ENCODE measurements at regions not wholly inside any gene's neighbourhood (a gene's known extent, or its start where the extent isn't known, plus 50 kb on each side); places are given as distances from the start of the nearest gene placed in this dataset.

DNA sequence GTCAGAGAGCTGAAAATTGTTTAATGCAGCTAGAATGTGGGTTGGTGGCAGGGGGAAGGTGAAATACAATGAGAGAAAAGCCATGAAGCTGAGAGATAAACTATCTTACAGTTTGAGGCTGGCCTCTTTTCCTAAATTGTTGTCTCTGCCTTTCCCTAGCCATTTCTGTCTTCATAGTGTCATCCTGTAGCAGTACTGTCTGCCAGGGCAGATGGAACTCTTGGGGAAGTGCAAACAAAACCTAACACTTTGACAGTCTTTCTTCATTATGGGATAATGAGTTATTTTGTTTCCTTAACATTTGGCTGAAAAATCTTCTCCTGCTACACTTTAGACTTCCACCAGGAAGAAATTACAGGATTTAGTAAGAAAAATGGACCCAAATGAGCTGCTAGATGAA is 197.8 kb upstream of the ARX start:
- DNase-seq, result no peak

DNA sequence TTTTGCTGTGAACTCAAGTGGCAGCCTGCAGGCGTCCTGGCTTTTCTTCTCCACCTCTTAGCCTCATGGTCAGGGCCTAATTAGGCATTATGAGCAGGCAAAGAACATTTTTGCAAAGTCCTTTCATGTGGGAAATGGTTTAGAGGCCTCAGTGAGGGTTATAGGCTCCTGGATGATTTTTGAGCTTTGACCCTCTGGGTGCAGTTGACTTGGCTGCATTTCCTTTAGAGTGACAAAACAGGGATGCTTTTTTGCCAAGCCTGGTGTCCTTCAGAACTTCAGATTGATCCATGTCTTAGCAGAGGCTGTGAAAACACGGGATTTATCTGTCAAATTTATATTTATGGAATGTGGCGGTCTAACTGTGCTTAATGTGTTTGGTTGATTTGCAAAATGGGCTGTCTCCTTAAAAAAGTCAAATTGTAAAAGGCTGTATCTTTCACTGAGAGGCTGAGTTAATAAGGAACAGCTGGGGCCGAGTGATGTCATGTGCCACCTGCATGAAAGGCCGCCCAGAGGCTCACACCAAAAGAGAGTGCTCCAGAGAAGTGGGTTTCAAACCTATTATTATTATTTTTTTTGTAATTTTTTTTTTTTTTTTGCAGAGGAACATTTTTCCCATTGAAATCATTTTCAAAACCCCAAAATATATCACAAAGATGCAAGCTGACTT is 192.2 kb upstream of the ARX start:
- DNase-seq, result no peak

DNA sequence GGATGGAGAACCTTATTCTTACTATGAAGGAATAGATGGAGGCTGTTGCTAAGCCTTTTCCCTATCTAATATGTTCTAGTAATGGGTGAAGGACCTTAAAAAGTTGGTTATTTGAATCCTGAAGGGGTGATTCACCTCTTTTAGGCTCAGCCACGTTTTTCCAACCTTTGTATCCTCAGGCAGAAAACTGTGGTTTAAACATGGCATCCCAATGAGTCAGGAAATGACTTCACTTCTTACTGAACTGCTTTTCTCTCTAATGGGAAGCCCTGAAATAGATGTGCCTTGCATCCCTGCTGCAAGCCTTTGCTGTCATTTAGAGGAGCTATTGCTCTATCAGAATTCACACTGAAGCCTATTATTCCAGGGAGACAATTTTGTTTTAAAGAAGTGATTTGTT is 191.0 kb upstream of the ARX start:
- no peak for DNase-seq

DNA sequence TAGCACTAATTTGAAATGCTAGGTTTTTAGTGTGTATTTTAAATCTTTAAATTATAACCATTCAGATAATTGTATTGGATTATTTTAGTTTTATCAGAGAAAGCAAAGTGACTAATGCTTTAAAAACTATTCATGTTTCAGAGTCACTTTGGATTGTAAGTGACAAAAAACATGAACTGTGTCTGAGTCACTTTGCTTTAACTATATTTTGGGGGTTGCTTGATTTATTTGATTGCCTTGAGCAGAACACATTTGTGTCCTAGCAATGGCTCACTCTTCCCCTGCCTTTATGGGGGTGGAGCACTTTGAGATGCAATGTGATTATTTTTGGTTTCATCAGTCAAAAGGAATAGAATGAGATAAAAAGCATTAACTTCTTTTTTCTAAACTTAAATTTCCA is 188.4 kb upstream of the ARX start:
- DNase-seq, result no peak

DNA sequence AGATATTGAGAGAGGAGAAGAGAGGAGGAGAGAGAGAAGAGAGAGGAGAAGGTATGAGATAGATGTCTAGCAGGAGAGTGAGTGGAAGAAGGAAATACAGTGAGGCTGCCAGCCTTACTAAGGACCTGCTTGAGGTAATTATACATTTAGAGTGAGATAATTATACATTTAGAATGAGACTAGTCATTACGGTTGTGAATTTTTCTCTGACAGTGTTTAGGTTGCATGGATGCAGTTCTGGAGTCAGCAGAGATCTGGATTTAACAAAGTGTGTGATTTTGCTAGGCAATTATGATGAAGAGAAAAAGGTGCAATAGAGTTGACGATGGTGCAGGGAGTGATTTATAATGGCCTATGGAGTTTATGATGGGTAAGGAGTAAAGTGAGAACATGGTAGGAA is 187.1 kb upstream of the ARX start:
- DNase-seq, result no peak

DNA sequence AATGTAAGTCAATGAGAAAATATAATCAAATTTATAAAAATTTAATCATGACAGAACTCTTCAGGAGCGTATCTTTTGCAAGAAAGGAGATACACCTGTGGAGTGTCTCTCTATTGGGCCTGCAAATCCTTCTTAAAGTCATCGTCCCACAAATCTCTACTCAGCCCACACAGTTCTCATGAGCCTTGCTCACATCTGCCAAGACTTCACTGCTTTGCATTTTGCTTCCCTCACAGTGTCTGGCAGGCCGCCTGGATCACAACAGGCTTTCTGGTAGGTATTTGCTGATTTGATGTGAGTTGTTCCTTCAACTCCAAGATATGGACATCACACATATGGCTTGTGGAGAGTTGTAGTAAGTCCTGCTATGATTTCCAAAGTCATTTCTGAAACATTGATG is 183.1 kb upstream of the ARX start:
- DNase-seq, result no peak

DNA sequence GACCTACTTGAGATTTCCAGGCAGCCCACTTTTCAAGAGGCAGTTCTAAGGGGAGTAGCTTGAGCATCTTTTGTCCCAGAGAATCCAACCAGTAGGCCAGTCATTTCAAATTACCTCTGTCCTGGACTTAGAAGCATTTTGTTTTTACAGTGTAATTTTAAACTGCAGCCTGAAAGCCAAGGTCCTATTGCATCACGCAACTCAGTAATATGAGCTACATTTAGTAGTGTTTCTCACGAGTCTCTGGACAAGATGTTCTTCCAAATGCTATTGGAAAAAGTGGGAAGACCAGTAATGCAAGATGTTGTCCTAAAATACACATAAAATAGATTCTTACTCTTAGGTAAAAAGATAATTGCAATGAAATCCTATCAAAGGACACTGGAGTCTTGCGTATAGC is 182.5 kb upstream of the ARX start:
- no peak for DNase-seq

DNA sequence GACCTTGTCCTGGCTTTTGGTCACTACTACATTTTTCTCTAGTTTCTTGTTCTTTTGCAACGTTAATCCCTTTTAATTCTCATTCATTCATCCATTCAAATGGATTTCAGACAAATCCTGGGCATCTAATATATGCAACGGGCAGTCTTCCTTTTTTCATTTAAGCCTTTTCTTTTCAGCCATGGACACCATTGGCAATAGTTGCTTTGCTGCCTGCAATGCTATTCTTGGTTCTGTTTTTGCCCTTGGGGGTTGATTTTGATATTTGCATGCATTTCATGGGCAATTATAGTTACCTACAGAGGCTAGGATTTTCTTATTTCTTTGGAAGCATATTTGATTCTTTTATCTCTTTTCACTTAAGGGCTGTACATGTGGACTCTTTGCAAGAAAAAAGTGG is 180.5 kb upstream of the ARX start:
- no peak for DNase-seq

DNA sequence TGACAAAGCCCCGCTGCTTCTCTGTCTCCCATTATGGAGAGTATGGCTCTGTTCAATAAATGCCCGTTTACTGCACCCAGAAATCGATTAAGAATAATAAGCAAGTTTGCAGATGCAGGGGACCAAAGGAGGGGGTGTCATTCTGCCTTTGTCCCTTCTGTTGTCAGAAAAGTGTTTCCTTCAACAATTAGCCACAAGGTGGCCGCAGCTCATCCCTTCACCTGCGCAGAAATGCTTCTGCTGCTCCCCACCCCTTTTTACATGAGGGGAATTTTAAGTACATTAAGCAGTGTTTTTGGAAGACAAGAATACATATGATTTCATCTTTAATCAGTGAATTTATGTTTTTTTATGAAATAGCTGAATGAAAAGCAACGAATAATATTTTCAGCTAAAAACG is 175.6 kb upstream of the ARX start:
- DNase-seq, result no peak

DNA sequence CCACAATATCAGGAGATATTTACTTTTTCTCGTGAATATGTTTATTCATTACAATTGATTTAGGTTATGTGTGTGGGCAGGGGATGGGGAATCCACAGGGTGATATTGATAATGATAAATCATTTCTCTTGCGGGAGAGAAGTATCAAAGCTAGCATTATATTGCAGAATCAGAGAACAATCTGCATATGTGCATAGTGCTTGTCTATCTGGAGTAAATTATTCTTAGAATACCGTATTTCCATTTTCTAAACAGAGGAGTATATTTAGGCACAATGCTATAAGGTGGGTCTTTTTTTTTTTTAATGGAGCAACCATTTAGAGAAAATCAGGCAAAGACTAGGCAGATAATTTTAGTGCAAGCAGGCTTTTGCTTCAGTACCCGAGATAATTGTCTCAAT is 166.0 kb upstream of the ARX start:
- DNase-seq, result no peak

DNA sequence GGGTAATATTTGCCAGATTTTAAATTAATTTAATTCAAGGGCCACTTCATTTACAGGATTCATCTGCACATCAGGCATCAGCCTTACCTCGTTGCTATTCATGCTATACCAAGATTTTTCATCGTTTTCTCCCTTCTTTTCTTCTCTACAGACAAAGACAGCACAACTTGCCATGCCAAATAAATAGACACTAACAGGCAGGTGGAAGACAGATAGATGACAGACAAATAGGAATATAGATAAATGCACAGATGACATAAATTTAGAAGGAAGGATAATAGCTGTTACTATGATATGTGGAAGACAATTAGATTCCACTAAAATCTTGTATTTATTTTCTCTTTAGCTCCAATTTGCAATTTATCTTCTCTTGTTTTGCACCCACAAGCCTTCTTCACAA is 164.5 kb upstream of the ARX start:
- DNase-seq, result no peak

DNA sequence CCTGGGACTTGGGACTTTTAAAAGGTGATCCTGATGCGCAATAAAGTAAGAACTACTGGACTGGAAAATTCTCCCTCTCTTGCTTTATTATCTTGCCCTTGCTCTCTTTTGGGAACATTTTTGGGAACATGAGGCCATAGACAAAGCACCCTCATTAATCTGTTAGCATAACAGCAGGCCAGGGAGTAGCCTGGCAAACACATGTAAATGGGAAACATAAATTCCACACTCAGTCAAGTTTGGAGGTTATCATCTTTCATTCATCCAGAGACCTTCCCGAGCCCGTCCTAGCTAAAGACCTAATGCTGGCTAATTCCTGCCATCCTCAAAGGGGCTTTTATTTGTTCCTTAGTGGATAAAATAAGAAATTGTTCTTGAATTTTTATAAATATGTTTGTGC is 162.8 kb upstream of the ARX start:
- DNase-seq, result no peak

DNA sequence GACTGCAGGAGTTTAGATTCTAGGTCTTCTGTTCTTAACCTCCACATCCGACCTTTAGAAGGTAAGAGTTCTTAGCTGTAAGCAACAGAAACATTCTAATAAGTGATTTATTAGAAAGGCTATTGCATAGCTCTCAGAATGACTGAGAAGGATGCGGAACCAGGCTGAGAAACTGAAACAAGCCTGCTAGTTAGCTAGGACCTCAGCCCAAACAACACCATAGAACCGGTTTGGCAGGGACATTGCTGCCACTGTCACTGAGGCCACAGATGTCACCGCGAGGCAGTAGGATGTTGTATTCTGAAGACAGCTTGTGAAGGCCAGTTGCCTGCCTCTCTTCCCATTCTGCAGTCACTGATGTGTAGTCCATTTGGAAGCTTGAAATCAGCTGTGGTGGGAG is 160.0 kb upstream of the ARX start:
- DNase-seq, result no peak

DNA sequence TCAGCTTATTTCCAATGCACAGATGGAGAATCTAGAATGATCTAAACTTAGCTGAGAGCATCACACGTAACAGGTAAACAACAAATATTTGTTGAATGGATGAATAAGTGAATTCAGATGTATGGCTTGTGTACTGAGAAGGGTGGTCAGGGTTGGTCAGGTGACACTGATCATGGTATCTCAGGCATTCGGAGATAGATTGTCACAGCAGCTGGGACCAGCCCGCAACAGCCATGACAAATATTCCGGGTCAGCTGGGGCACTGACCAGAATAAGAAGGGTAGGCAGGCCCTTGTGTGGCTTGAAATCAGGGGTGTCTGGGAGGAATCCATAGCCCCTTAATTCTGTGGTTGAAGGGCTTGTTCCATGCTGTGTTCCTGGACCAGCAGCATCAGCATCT is 159.4 kb upstream of the ARX start:
- no peak for DNase-seq

DNA sequence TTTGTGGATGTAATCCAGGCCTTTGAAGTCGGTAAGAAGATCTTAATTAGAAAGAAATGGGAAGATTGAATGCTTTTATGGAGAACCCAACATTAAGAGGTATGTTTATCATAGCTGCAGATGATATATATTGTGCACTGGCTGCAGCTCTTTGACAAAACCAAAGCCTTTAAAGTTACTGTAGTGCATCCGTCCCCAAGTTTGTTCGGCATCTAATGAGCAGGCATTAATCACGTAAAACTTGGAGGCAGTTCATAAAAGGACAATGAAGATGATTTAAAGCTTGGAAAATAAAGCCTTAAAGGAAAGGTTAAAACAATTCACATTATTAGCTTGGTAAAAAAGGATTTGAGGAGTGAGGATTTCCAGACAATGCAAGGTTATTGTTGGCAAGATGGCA is 150.8 kb upstream of the ARX start:
- no peak for DNase-seq

DNA sequence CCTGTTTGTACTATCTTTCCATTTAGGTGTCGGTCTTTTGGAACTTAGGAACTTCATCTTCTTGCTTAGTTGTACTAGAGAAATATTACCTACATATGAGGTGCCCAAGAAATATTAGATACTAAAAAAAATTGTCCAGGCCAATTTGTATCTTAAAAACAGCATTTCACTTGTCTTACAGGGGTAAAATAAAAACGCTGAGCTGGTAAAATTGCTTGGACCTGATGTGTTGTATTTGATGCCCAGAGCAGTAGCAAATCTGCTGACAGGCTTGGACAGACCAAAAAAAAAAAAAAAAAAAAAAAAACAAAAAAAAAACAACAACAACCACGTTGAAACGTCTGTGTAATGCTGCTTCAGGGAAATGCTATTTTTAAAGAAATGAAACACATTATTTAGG is 150.4 kb upstream of the ARX start:
- DNase-seq, result no peak

DNA sequence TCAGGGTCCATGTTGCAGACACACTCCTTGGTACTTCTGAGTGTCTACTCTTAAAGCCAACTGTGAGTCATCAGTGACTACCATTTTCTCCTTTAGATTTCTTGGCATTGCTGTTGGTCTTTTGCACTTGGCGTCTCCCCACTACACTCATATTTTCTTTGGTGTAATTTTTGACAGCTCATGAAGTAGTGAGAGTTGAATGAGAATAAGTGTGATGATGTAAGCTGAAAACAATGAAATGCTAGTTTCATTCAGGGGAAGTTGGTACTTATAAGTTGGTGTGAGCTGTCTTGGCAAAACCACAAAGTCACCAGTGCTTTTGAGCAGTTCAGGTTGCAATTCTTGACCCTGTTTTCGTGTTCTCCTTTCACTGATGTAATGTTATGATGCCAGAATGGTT is 142.9 kb upstream of the ARX start:
- DNase-seq, result no peak

DNA sequence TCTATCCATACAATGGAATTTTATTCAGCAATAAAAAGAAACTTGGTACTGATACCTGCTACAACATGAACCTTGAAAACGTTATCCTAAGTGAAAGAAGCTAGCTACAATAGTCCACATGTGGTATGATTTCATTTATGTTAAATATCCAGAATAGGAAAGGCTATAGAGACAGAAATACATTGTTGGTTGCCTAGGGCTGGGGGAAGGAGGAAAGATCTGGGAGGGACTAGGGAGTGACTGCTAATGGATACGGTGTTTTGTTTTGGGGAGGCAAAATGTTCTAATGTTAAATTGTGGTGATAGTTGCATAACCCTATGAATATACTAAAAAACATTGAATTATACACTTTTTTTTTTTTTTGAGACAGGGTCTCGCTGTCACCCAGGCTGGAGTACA is 141.1 kb upstream of the ARX start:
- no peak for DNase-seq

DNA sequence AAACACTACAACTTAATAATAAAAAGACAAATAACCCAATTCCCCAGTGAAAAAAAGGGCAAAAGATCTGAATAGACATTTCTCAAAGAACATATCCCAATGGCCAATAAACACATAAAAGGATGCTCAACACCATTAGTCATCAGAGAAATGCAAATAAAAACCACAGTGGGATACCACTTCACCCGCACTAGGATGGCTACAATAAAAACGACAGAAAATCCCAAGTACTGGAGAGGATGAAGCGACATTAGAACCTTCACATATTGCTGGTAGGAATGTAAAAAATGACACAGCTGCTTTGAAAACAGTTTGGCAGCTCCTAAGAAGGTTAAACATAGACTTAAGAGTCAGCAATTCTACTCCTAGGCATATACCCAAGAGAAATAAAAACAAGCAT is 140.6 kb upstream of the ARX start:
- DNase-seq, result no peak

DNA sequence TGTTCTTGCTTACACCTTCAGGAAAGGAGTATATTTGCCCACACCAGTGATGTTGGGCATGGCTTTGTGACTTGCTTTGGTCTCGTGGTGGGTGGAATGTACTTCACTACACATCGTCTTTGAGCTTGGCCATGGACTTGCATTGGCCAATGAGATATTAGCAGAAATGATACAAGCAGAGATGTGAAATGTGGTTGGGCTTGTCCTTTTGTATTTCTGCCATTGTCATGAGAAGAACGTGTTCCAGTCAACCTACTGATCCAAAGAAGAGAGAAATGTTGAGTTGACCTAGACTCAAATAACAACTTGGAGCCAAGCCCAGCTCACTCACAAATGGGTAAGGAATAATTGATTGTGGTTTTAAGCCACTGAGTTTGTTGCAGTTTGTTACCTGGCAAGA is 138.4 kb upstream of the ARX start:
- DNase-seq, result no peak

DNA sequence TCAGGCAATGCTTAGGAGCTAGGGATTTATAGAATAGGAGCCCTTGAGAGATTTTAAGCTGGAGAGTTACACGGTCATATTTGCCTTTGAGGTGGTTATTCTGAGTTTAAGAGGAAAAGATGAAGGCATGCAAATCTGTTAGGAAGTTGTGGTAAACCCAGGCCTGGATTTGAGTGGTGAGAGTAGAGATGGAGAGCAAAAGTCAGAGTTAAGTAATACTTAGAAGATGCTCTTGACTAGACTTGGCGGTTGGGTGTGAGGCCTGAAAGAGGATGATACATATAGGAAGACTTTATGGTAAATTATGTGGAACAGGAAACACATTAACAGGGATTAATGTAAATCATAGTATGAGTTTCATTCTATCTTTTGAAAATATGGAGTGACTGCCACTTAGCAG is 136.0 kb upstream of the ARX start:
- no peak for DNase-seq

DNA sequence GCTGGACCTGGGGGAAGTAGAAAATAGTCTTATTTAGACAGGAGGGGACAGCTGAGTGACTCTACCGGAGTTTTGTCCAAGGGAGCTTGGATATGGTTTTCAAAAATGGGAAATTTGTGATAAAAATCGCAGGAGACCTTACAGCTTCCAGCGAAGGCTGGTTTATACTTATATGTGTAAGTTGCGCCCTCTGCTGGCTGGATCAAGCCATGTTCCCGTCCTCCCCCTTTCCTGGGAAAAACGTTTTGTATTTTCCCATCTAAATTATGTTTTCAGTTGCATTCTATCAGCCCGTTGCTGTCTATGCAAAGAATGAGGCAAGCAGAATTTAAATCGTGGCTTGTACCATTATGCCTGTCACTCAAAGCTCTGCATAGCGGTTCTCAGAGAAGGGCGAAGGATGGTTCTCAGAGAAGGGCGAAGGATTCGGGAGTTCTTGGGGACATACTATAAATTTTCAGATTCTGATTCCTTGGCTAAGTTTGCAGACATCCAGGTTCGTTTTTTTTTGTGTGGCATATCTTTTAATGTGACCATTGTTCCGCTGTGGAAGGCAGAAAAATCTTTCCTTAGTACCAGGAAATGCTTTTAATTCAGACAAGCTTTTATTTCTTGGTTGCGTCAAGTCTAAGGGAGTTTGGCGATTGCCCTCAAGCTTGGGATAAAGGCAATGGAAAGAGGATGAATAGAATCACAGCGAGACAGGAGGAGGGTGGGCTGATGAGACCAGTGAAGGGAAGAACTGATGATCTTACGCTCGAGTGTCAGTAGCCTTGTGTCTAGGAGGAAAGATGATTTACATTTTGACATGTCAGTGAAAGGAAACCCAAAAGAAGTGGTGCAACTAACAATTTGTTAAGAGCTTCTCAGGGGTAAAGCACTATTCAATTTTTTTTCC is 128.5 kb upstream of the ARX start:
- DNase-seq, result peak in 1 of 2 experiments; percentile 2

DNA sequence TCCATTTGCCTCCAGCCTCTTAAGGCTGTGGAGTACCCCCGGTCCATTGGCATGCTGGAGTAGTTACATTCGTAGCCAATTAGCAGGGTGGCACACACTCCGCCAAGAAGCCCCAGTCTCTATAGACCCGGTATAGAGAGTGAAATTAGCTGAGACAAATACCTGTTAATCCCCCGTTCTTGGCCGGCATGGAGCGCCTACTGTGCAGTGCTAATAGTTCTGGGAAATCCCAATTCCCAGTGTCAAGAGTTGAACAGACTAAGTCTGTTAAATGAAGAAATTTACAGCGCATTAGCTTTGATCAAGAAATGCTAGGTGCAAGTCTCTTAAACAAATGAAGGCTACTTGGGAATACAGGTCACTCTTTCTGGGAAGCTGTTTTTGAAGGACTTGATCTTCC is 127.8 kb upstream of the ARX start:
- no peak for DNase-seq

DNA sequence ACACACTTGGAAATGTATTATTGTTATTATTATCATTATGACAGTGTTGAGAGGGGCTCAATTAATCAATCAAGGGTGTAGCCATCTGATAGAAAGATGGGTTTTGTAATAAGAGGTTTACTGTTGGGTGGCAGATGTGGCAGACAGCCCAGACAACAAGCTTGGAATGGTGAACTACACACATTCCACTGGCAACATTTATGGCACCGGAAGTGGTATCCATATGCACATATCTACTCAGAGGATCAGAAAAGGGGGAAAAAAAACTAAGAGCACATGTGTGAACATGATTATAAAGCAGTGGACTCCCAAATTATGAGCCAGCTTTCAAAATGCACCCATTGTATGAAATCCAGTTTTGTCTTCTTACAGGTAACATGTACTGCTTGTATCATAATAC is 125.9 kb upstream of the ARX start:
- DNase-seq, result no peak

DNA sequence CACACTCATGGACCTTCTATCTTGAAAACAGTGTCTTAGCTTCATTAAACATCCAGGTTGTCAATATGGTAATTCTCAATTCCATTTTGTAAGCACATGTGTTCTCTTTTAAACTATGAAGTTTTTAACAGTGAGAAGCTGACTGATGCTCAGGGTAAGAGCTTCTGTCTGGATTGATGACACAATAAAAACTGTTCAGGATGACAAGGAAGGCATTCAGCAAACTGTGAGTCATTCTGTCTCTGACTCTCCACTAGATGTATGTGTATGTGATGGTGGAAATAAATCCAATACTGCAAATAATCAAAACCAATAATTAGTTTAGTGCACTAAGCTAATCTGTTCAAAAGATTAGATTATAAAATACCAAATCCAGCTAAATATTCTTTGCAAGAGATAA is 115.3 kb upstream of the ARX start:
- DNase-seq, result no peak

All from NCI-H187 (cell line).